Fibroblast of lung (primary cell): ENCODE measurements at regions not wholly inside any gene's neighbourhood (a gene's known extent, or its start where the extent isn't known, plus 50 kb on each side); places are given as distances from the start of the nearest gene placed in this dataset.

Experiments
- DNase-seq, 2 donors: peaks; one replicate each; pipeline versions ENCODE4 v3.0.0 to v3.0.0-alpha.2; 2010; ENCODE audit warnings: low read depth in 2 of 2
- H2AFZ ChIP-seq: 2 replicates; pipeline ENCODE4 v1.5.1; 2012; ENCODE audit warnings: low read length, control low read depth, inconsistent platforms
- H3K27ac ChIP-seq: 2 replicates; pipeline ENCODE4 v1.5.1; 2011; ENCODE audit warnings: low read length, control low read depth; ENCODE audit not compliant: insufficient read depth
- H3K27me3 ChIP-seq: 2 replicates; pipeline ENCODE4 v1.5.1; 2011; ENCODE audit warnings: mild to moderate bottlenecking, low read length; ENCODE audit not compliant: control insufficient read depth, insufficient read depth
- H3K36me3 ChIP-seq: 2 replicates; pipeline ENCODE4 v1.5.1; 2011; ENCODE audit warnings: low read length; ENCODE audit not compliant: control insufficient read depth, insufficient read depth
- H3K4me1 ChIP-seq: 2 replicates; pipeline ENCODE4 v1.5.1; 2011; ENCODE audit warnings: low read length; ENCODE audit not compliant: control insufficient read depth, insufficient read depth; ENCODE audit errors: extremely low read depth
- H3K4me2 ChIP-seq: 2 replicates; pipeline ENCODE4 v1.5.1; 2011; ENCODE audit warnings: low read length, control low read depth; ENCODE audit not compliant: insufficient read depth; ENCODE audit errors: extremely low read depth
- H3K4me3 ChIP-seq, 4 experiments: fragments of 200-600 bp in 1 of 4; sonication (generic) in 1 of 4; replicated peaks in 1 of 4; 2 replicates each; pipeline ENCODE4 v1.5.1; 2011 to 2016; ENCODE audit warnings: low read length in 4 of 4, low read depth in 3 of 4, mild to moderate bottlenecking in 3 of 4, control low read depth in 2 of 4, inconsistent platforms in 1 of 4, mixed read lengths in 1 of 4; ENCODE audit not compliant: insufficient read depth in 1 of 4; ENCODE audit errors: control extremely low read depth in 1 of 4
- H3K79me2 ChIP-seq: 2 replicates; pipeline ENCODE4 v1.5.1; 2012; ENCODE audit warnings: mild to moderate bottlenecking, low read length, inconsistent platforms; ENCODE audit not compliant: control insufficient read depth, insufficient read depth
- H3K9ac ChIP-seq: 2 replicates; pipeline ENCODE4 v1.5.1; 2011; ENCODE audit warnings: mild to moderate bottlenecking, low read length, control low read depth; ENCODE audit not compliant: insufficient read depth
- H3K9me3 ChIP-seq: 2 replicates; pipeline ENCODE4 v1.5.1; 2012; ENCODE audit warnings: low read depth, low read length; ENCODE audit not compliant: control insufficient read depth, insufficient read depth
- H4K20me1 ChIP-seq: 2 replicates; pipeline ENCODE4 v1.5.1; 2011; ENCODE audit warnings: low read length; ENCODE audit not compliant: control insufficient read depth, insufficient read depth; ENCODE audit errors: extremely low read depth
- CTCF ChIP-seq, 2 donors: IDR thresholded peaks in 1 of 2; conservative IDR thresholded peaks in 1 of 2; 1 replicate in 1 of 2; 2 replicates in 1 of 2; pipeline ENCODE4 v1.5.1; 2011 to 2012; ENCODE audit warnings: low read length in 2 of 2, control low read depth in 1 of 2, inconsistent platforms in 1 of 2, low read depth in 1 of 2, mild to moderate bottlenecking in 1 of 2
- EZH2 ChIP-seq: IDR thresholded peaks from 2 replicates; pipeline ENCODE4 v1.5.1; 2012; ENCODE audit warnings: low read length, control low read depth, mild to moderate bottlenecking; ENCODE audit errors: missing control alignments

GRCh38 chr11:32531528-32531927 is 52.1 kb upstream of the EIF3M start:
- H4K20me1 ChIP-seq = no peaks in the 10 kb centered on the region
- H3K4me2 ChIP-seq = no peak overlapping the region
- no peaks in the 10 kb centered on the region for H3K36me3 ChIP-seq
- no peak overlapping the region for H2AFZ ChIP-seq
- H3K27ac ChIP-seq = no peak overlapping the region
- H3K4me1 ChIP-seq = no peaks in the 10 kb centered on the region
- no peaks in the 10 kb centered on the region for H3K9me3 ChIP-seq
- no peak overlapping the region for H3K4me3 ChIP-seq
- no peaks in the 10 kb centered on the region for H3K79me2 ChIP-seq
- no peak overlapping the region for H3K9ac ChIP-seq
- no peaks in the 10 kb centered on the region for H3K27me3 ChIP-seq
- DNase-seq = peak in 1 of 2 donors; percentile 19
- TF ChIP-seq EZH2 = no peak
- TF ChIP-seq CTCF (conservative IDR thresholded peaks at IDR 0.05 in 1 of 2, IDR thresholded peaks at IDR 0.05 in 1 of 2; ENCODE audit: low read depth in 1 of 2, low read length in 2 of 2) = no peak

- H3K9me3 ChIP-seq = no peaks in the 10 kb centered on the region
- no peak for DNase-seq
- no peak overlapping the region for H2AFZ ChIP-seq
- no peak overlapping the region for H3K4me3 ChIP-seq
- no peaks in the 10 kb centered on the region for H3K4me1 ChIP-seq
- TF ChIP-seq EZH2 (no peak), CTCF (conservative IDR thresholded peaks at IDR 0.05 in 1 of 2, IDR thresholded peaks at IDR 0.05 in 1 of 2; ENCODE audit: low read depth in 1 of 2, low read length in 2 of 2) (no peak)
- no peak overlapping the region for H3K27ac ChIP-seq
- H3K27me3 ChIP-seq = no peaks in the 10 kb centered on the region
- no peak overlapping the region for H3K4me2 ChIP-seq
- H3K9ac ChIP-seq = no peak overlapping the region
- no peaks in the 10 kb centered on the region for H3K79me2 ChIP-seq
- no peaks in the 10 kb centered on the region for H4K20me1 ChIP-seq
- no peaks in the 10 kb centered on the region for H3K36me3 ChIP-seq
Observed at GRCh38 chr11:32529994-32530588, 53.5 kb upstream of the EIF3M start.

- no peaks in the 10 kb centered on the region for H3K9me3 ChIP-seq
- H4K20me1 ChIP-seq = no peaks in the 10 kb centered on the region
- DNase-seq = peak in 1 of 2 donors; percentile 8
- H3K27me3 ChIP-seq = no peaks in the 10 kb centered on the region
- no peaks in the 10 kb centered on the region for H3K36me3 ChIP-seq
- H3K27ac ChIP-seq = no peak overlapping the region
- no peaks in the 10 kb centered on the region for H3K4me1 ChIP-seq
- H3K79me2 ChIP-seq = no peaks in the 10 kb centered on the region
- H3K9ac ChIP-seq = no peak overlapping the region
- no peak overlapping the region for H3K4me2 ChIP-seq
- no peak overlapping the region for H2AFZ ChIP-seq
- no peak for TF ChIP-seq EZH2
- no peak for TF ChIP-seq CTCF (conservative IDR thresholded peaks at IDR 0.05 in 1 of 2, IDR thresholded peaks at IDR 0.05 in 1 of 2; ENCODE audit: low read depth in 1 of 2, low read length in 2 of 2)
- no peak overlapping the region for H3K4me3 ChIP-seq
Observed at GRCh38 chr11:32527261-32528175, 56.1 kb upstream of the EIF3M start.
